SK-N-SH (cell line): ENCODE measurements at regions not wholly inside any gene's neighbourhood (a gene's known extent, or its start where the extent isn't known, plus 50 kb on each side); places are given as distances from the start of the nearest gene placed in this dataset.

ENCODE experiments used
- CHD2 ChIP-seq: fragments of 150-350 bp; IDR thresholded peaks from 2 replicates; pipeline ENCODE4 v1.6.1; 2018; ENCODE audit warnings: low read length; ENCODE audit not compliant: partially characterized antibody
- EZH2phosphoT487 ChIP-seq: fragments of 200-600 bp; sonication (generic); IDR thresholded peaks from 2 replicates; pipeline ENCODE4 v1.6.1; 2017; ENCODE audit warnings: low read depth, mixed run types, mild to moderate bottlenecking, antibody characterized with exemption, moderate library complexity, borderline replicate concordance
- FOXM1 ChIP-seq: IDR thresholded peaks from 2 replicates; pipeline ENCODE4 v1.4.0; 2012; ENCODE audit warnings: low read depth, mild to moderate bottlenecking
- NFIC ChIP-seq: IDR thresholded peaks from 2 replicates; pipeline ENCODE4 v1.4.0; 2012; ENCODE audit warnings: borderline replicate concordance
- TAF1 ChIP-seq: IDR thresholded peaks from 2 replicates; pipeline ENCODE4 v1.6.1; 2012; ENCODE audit warnings: low read depth, mild to moderate bottlenecking, low read length, moderate library complexity, borderline replicate concordance
- TCF12 ChIP-seq: IDR thresholded peaks from 2 replicates; pipeline ENCODE4 v1.4.0; 2012
- TF ChIP-seq, protein P1 (sequence below): fragments of 200-600 bp; sonication (generic); IDR thresholded peaks from 2 replicates; pipeline ENCODE4 v1.6.1; 2017; ENCODE audit warnings: antibody characterized with exemption, mild to moderate bottlenecking, moderate library complexity
- TF ChIP-seq, protein P2 (sequence below): IDR thresholded peaks from 2 replicates; pipeline ENCODE4 v1.4.0; 2012; ENCODE audit warnings: low read depth, borderline replicate concordance

DNA sequence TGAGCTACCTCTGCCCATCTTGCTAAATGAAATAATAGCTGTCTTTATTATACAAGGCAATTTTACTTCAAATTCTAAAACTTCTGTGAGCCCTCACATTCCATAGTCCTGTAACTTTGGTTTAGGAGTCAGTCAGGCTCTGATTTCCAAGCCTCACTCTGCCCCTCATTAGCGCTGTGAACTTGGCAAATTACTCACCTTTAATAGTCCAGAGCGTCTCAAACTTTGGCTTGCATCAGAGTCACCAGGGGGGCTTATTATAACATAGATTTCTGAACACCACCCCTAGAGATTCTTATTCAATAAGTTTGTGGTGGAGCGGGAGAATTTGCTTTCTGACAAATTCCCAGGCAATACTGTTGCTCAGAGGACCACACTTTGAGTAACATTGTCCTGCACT, 126.2 kb upstream of the FGGY start:
- no peak for TF ChIP-seq FOXM1
- no peak for TF ChIP-seq EZH2phosphoT487
- TF ChIP-seq, protein P1, sequence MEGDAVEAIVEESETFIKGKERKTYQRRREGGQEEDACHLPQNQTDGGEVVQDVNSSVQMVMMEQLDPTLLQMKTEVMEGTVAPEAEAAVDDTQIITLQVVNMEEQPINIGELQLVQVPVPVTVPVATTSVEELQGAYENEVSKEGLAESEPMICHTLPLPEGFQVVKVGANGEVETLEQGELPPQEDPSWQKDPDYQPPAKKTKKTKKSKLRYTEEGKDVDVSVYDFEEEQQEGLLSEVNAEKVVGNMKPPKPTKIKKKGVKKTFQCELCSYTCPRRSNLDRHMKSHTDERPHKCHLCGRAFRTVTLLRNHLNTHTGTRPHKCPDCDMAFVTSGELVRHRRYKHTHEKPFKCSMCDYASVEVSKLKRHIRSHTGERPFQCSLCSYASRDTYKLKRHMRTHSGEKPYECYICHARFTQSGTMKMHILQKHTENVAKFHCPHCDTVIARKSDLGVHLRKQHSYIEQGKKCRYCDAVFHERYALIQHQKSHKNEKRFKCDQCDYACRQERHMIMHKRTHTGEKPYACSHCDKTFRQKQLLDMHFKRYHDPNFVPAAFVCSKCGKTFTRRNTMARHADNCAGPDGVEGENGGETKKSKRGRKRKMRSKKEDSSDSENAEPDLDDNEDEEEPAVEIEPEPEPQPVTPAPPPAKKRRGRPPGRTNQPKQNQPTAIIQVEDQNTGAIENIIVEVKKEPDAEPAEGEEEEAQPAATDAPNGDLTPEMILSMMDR: no peak
- TF ChIP-seq TAF1: no peak
- no peak for TF ChIP-seq NFIC
- TF ChIP-seq CHD2: no peak
- TF ChIP-seq, protein P2, sequence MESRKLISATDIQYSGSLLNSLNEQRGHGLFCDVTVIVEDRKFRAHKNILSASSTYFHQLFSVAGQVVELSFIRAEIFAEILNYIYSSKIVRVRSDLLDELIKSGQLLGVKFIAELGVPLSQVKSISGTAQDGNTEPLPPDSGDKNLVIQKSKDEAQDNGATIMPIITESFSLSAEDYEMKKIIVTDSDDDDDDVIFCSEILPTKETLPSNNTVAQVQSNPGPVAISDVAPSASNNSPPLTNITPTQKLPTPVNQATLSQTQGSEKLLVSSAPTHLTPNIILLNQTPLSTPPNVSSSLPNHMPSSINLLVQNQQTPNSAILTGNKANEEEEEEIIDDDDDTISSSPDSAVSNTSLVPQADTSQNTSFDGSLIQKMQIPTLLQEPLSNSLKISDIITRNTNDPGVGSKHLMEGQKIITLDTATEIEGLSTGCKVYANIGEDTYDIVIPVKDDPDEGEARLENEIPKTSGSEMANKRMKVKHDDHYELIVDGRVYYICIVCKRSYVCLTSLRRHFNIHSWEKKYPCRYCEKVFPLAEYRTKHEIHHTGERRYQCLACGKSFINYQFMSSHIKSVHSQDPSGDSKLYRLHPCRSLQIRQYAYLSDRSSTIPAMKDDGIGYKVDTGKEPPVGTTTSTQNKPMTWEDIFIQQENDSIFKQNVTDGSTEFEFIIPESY: no peak
- no peak for TF ChIP-seq TCF12
